HUES48 (cell line): ENCODE measurements at regions not wholly inside any gene's neighbourhood (a gene's known extent, or its start where the extent isn't known, plus 50 kb on each side); places are given as distances from the start of the nearest gene placed in this dataset.
"Not testable (repeated sequence)": the region's sequence is repeated elsewhere in the genome, so short reads cannot be mapped to it uniquely, and the experiment has no call there.

Source experiments
- H3K27ac ChIP-seq: one replicate; pipeline ENCODE4 v1.7.0; 2013; ENCODE audit warnings: low read depth, low read length, inconsistent platforms
- H3K27me3 ChIP-seq: 2 replicates; pipeline ENCODE4 v1.6.1; 2013; ENCODE audit warnings: mild to moderate bottlenecking, low read length; ENCODE audit not compliant: control insufficient read depth, insufficient read depth
- H3K36me3 ChIP-seq: 2 replicates; pipeline ENCODE4 v1.6.1; 2013; ENCODE audit warnings: low read length; ENCODE audit not compliant: control insufficient read depth, insufficient read depth
- H3K4me1 ChIP-seq: 2 replicates; pipeline ENCODE4 v1.6.1; 2013; ENCODE audit warnings: mild to moderate bottlenecking, low read length; ENCODE audit not compliant: control insufficient read depth, insufficient read depth
- H3K4me3 ChIP-seq: 2 replicates; pipeline ENCODE4 v1.5.1; 2013; ENCODE audit warnings: mild to moderate bottlenecking, low read depth, low read length
- H3K9ac ChIP-seq: 2 replicates; pipeline ENCODE4 v1.6.1; 2013; ENCODE audit warnings: mild to moderate bottlenecking, low read depth, low read length, moderate library complexity
- H3K9me3 ChIP-seq: 2 replicates; pipeline ENCODE4 v1.6.1; 2013; ENCODE audit warnings: low read length; ENCODE audit not compliant: control insufficient read depth, insufficient read depth

DNA sequence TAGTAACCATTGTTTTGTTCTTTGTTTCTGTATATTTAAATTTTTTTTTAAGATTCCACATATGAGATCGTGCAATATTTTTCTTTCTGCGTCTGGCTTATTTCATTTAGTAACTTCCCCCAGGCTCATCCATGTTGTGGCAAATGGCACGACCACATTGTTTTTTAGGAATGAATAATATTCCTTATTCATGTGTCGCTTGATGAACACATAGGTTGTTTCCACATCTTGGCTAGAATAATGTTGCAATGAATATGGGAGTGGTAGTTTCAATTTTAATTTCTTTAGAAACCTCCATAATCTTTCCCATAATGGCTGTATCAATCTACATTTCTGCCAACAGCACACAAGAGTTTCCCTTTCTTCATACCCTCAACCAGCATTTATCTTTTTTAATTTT, 166.8 kb upstream of the NR3C2 start:
- Histone ChIP-seq H3K9me3 (no peaks in the 10 kb centered on the region), H3K4me3 (no peak overlapping the region), H3K27ac (no peak overlapping the region), H3K4me1 (peaks cover 8% of the 10 kb centered on the region), H3K9ac (no peak overlapping the region), H3K27me3 (no peaks in the 10 kb centered on the region), H3K36me3 (no peaks in the 10 kb centered on the region)

DNA sequence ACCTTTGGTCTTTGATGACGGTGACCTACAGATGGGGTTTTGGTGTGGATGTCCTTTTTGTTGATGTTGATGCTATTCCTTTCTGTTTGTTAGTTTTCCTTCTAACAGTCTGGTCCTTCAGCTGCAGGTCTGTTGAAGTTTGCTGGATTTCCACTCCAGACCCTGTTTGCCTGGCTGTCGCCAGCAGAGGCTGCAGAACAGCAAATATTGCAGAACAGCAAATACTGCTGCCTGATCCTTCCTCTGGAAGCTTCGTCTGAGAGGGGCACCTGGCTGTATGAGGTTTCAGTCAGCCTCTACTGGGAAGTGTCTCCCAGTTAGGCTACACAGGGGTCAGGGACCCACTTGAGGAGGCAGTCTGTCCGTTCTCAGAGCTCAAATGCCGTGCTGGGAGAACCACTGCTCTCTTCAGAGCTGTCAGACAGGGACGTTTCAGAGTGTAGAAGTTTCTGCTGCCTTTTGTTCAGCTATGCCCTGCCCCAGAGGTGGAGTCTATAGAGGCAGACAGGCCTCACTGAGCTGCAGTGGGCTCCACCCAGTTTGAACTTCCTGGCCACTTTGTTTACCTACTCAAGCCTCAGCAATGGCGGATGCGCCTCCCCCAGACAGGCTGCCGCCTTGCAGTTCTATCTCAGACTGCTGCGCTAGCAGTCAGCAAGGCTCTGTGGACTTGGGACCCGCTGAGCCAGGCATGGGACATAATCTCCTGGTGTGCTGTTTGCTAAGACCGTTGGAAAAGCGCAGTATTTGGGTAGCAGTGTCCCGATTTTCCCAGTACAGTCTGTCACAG, 156.4 kb upstream of the NR3C2 start:
- H3K4me3 ChIP-seq, H3K27ac ChIP-seq, H3K9ac ChIP-seq, H3K4me1 ChIP-seq, H3K27me3 ChIP-seq, H3K36me3 ChIP-seq, H3K9me3 ChIP-seq: not testable (repeated sequence)

DNA sequence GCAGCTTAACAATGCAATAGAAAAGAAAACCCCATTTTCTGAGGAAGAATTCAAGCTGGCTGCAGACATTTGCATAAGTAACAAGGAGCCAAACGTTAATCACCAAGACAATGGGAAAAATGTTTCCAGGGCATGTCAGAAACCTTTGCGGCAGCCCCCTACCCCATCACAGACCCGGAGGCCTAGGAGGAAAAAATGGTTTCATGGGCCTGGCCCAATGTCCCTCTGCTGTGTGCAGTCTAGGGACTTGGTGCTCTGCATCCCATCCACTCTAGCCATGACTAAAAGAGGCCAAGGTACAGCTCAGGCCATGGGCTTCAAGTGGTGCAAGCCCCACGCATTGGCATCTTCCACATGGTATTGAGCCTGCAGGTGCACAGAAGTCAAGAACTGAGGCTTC, 147.0 kb upstream of the NR3C2 start:
- Histone ChIP-seq H3K4me3 (no peak overlapping the region), H3K36me3 (no peaks in the 10 kb centered on the region), H3K4me1 (no peaks in the 10 kb centered on the region), H3K9ac (no peak overlapping the region), H3K27ac (no peak overlapping the region), H3K9me3 (peaks cover 27% of the 10 kb centered on the region), H3K27me3 (no peaks in the 10 kb centered on the region)

DNA sequence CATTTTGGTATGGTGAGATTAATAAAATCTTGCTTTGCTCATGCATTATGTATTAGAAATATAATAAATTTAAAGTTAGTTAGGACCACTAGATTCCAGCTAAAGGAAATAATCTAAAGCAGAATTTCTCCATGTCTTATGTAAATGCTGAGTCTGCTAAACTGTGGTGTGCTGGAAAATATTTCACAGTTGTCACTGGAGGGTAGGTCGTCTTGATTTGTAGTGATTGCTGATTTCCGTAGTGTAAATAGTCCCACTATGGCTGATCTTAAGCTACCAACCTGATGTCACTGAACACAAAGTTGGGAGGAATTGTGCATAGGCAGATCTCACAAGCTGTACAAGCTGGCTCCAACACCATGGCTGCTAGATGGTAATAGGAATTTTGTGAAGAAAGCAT, 133.4 kb upstream of the NR3C2 start:
- no peak overlapping the region for H3K4me3 ChIP-seq
- H3K27ac ChIP-seq = no peak overlapping the region
- H3K27me3 ChIP-seq = no peaks in the 10 kb centered on the region
- no peaks in the 10 kb centered on the region for H3K9me3 ChIP-seq
- H3K4me1 ChIP-seq = no peaks in the 10 kb centered on the region
- no peak overlapping the region for H3K9ac ChIP-seq
- H3K36me3 ChIP-seq = no peaks in the 10 kb centered on the region

DNA sequence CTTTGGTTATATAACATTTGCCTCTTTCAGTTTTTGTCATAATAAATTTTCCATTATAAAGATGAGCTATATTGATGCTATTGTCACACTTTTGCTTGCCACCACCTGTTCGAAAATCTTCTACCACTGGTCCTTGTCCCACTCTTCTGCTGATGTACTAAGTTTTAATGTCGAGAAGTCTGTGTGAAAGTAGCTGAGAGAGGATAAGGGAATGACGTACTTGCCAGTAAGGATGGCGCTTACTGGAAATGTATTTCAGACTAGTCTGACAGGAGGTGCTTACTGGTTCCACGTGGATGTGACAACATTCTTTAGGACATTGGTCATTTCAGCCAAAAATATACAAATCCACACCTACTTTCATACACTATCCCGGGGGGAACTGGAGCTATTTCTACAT, 132.7 kb upstream of the NR3C2 start:
- H3K27me3 ChIP-seq = no peaks in the 10 kb centered on the region
- H3K27ac ChIP-seq = no peak overlapping the region
- H3K4me3 ChIP-seq = no peak overlapping the region
- no peaks in the 10 kb centered on the region for H3K4me1 ChIP-seq
- H3K9ac ChIP-seq = no peak overlapping the region
- H3K36me3 ChIP-seq = no peaks in the 10 kb centered on the region
- H3K9me3 ChIP-seq = no peaks in the 10 kb centered on the region; the same call in 1 of the 2 replicates

DNA sequence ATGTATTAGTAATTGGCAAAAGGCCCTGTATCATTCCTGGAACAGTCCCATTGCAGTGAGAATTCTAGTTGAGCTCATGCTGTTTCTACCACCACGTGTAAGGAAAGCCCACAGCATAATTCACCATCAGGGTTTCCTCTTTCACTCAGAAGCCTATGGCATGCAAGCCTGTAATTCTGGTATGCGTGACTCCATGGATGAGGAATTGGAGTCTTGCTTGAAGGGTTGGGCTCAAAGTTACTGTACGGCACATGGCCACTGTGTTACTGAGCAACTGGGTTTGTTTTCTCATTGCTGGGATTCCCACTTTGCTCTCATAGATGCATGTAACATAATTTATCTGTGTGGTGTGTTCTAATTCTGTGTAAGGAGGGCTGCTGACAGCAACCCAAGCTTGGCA, 132.3 kb upstream of the NR3C2 start:
- H3K9ac ChIP-seq = no peak overlapping the region
- H3K4me1 ChIP-seq = no peaks in the 10 kb centered on the region
- no peaks in the 10 kb centered on the region for H3K36me3 ChIP-seq
- H3K27ac ChIP-seq = no peak overlapping the region
- H3K27me3 ChIP-seq = no peaks in the 10 kb centered on the region
- no peak overlapping the region for H3K4me3 ChIP-seq
- H3K9me3 ChIP-seq = no peaks in the 10 kb centered on the region; the same call in 1 of the 2 replicates

DNA sequence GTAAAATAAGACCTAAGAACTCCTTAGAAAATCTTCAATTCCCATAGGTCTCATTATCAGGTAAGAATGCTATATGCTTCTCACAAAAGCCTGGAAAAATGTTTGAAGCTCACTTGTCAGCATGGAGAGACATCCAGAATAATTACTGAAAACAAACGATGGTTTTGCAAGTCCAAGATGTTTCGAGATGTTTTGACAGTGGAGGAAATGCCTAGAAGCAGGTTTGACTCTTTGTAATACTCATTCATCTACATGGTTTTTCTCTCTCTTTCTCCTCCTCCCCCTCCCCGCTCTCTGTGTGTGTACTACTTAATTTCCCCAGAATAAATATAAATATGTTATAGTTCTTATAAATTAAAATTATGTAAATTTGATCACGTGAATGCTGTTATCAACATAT, 131.9 kb upstream of the NR3C2 start:
- Histone ChIP-seq H3K36me3 (no peaks in the 10 kb centered on the region), H3K9me3 (no peaks in the 10 kb centered on the region; the same call in 1 of the 2 replicates), H3K27me3 (no peaks in the 10 kb centered on the region), H3K4me3 (no peak overlapping the region), H3K4me1 (no peaks in the 10 kb centered on the region), H3K27ac (no peak overlapping the region), H3K9ac (no peak overlapping the region)

DNA sequence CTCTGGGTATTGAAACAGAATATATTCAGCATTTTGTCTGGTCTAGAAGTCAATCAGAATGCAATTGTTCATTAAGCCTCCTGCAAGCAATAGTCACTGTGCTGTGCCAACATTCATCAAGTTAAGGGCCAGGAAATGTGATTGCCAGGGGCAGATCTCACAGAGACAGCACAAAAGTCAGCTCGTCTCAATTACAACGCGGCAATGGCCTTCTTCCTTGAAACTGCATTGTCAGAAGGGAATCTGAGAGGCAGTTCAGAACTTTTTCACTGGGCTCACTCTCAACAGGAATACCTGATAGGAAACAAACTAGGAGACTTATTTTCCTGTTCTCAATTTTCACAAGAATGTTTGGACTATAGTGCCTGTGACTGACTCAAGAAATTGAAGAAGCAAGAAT, 131.1 kb upstream of the NR3C2 start:
- H3K9me3 ChIP-seq = no peaks in the 10 kb centered on the region; the same call in 1 of the 2 replicates
- no peaks in the 10 kb centered on the region for H3K4me1 ChIP-seq
- H3K27ac ChIP-seq = no peak overlapping the region
- H3K4me3 ChIP-seq = no peak overlapping the region
- no peaks in the 10 kb centered on the region for H3K36me3 ChIP-seq
- no peaks in the 10 kb centered on the region for H3K27me3 ChIP-seq
- no peak overlapping the region for H3K9ac ChIP-seq

DNA sequence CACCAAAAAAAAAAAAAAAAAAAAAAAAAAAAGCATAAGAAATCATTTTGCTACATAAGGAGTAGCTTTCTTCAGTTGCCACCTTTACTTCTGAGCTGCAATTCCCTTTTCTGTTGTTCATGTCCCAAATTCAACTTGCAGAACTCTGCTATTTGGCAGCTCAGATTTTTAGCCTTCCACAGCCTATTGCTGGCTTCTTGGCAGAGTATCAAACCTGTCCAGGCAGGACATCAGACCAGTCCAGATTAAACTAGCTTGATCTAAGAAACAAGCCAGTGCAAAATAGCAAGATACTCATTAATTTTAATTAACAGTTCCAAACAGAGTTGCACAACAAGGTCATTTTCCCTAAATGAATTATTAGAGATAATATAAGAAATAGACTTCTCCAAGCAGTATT, 123.6 kb upstream of the NR3C2 start:
- no peaks in the 10 kb centered on the region; the same call in 1 of the 2 replicates for H3K9me3 ChIP-seq
- H3K9ac ChIP-seq = no peak overlapping the region
- H3K4me3 ChIP-seq = no peak overlapping the region
- no peaks in the 10 kb centered on the region for H3K27me3 ChIP-seq
- no peak overlapping the region for H3K27ac ChIP-seq
- no peaks in the 10 kb centered on the region for H3K36me3 ChIP-seq
- H3K4me1 ChIP-seq = no peaks in the 10 kb centered on the region

DNA sequence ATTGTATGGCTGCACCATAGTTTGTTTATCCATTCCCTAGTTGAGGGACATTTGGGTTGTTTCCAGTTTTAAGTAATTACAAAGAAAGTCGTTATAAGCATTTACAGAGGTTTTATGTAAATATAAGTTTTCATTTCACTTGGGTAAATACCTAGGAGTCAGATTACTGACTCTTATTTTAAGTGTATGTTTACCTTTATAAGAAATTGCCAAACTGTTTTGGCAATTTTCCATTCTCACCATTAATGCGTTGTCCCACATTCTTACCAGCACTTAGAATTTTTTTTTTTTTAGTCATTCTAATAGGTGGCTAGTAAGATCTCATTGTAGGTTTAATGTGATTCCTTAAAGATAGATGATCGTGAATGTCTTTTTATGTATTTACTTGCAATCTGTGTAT, 121.5 kb upstream of the NR3C2 start:
- no peaks in the 10 kb centered on the region for H3K27me3 ChIP-seq
- H3K9me3 ChIP-seq = no peaks in the 10 kb centered on the region
- no peak overlapping the region for H3K27ac ChIP-seq
- H3K4me1 ChIP-seq = no peaks in the 10 kb centered on the region
- H3K36me3 ChIP-seq = no peaks in the 10 kb centered on the region
- H3K4me3 ChIP-seq = no peak overlapping the region
- H3K9ac ChIP-seq = no peak overlapping the region

DNA sequence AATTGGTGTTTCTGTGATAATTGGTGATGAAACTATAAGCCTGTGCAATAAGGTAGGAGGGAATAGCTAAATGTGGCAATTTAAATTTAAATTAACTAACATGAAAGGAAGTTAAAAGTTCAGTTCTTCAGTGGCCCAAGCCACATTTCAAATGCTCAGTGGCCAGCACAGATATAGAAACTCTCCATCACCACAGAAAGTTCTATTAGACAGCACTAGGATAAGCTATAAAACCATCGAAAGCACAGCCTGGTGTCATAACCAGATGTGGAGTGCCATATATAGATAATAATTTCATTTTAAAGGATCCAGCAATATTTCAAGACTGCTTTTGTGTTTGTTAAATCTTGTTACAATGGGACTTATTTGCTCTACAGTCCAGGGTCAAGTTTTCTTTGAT, 119.3 kb upstream of the NR3C2 start:
- H3K27me3 ChIP-seq = no peaks in the 10 kb centered on the region
- H3K9ac ChIP-seq = no peak overlapping the region
- no peaks in the 10 kb centered on the region for H3K36me3 ChIP-seq
- no peak overlapping the region for H3K27ac ChIP-seq
- H3K4me3 ChIP-seq = no peak overlapping the region
- no peaks in the 10 kb centered on the region for H3K4me1 ChIP-seq
- no peaks in the 10 kb centered on the region for H3K9me3 ChIP-seq
